NCI-H1092 (cell line): ENCODE measurements at regions not wholly inside any gene's neighbourhood (a gene's known extent, or its start where the extent isn't known, plus 50 kb on each side); places are given as distances from the start of the nearest gene placed in this dataset.
"Not testable (repeated sequence)": the region's sequence is repeated elsewhere in the genome, so short reads cannot be mapped to it uniquely, and the experiment has no call there.

Experiments used
- DNase-seq: peaks from one replicate; lab custom pipeline; 2025; lab: John Stamatoyannopoulos, UW

GRCh38 chrX:74251006-74251930 is 52.7 kb upstream of the ZCCHC13 start:
- DNase-seq, result no peak

GRCh38 chrX:74250574-74250973 is 53.4 kb upstream of the ZCCHC13 start:
- no peak for DNase-seq

- DNase-seq, result no peak
These were observed 54.0 kb upstream of the ZCCHC13 start for GRCh38 chrX:74249963-74250362.

GRCh38 chrX:74248889-74249288 is 55.1 kb upstream of the ZCCHC13 start:
- no peak for DNase-seq

- DNase-seq, result no peak
These were observed 57.5 kb upstream of the ZCCHC13 start for GRCh38 chrX:74246524-74246923.

GRCh38 chrX:74242484-74243138 is 61.4 kb upstream of the ZCCHC13 start:
- DNase-seq, result no peak

- no peak for DNase-seq
These were observed 61.9 kb upstream of the ZCCHC13 start for GRCh38 chrX:74242050-74242449.

GRCh38 chrX:74238771-74239170 is 65.2 kb upstream of the ZCCHC13 start:
- DNase-seq, result no peak

GRCh38 chrX:74234818-74235217 is 69.2 kb upstream of the ZCCHC13 start:
- DNase-seq, result no peak

GRCh38 chrX:74232859-74233258 is 71.1 kb upstream of the ZCCHC13 start:
- DNase-seq, result no peak

- DNase-seq, result no peak
These were observed 72.4 kb upstream of the ZCCHC13 start for GRCh38 chrX:74231625-74232024.

GRCh38 chrX:74230094-74230493 is 73.9 kb upstream of the ZCCHC13 start:
- DNase-seq, result no peak

GRCh38 chrX:74225111-74225510 is 78.9 kb upstream of the ZCCHC13 start:
- DNase-seq, result no peak

GRCh38 chrX:74220277-74220676 is 83.7 kb upstream of the ZCCHC13 start:
- DNase-seq, result no peak

- DNase-seq, result no peak
These were observed 85.1 kb upstream of the ZCCHC13 start for GRCh38 chrX:74218895-74219294.

- DNase-seq, result no peak
These were observed 87.6 kb upstream of the ZCCHC13 start for GRCh38 chrX:74216421-74216820.

- DNase-seq, result no peak
These were observed 92.1 kb upstream of the ZCCHC13 start for GRCh38 chrX:74211911-74212310.

GRCh38 chrX:74207539-74207938 is 96.4 kb upstream of the ZCCHC13 start:
- DNase-seq, result no peak

GRCh38 chrX:74195605-74196004 is 108.4 kb upstream of the ZCCHC13 start:
- no peak for DNase-seq

GRCh38 chrX:74195120-74195519 is 108.9 kb upstream of the ZCCHC13 start:
- DNase-seq, result no peak

GRCh38 chrX:74187211-74187610 is 116.8 kb upstream of the ZCCHC13 start:
- DNase-seq, result no peak

- DNase-seq, result not testable (repeated sequence)
These were observed 120.9 kb upstream of the ZCCHC13 start for GRCh38 chrX:74183047-74183446.

GRCh38 chrX:74181976-74182375 is 122.0 kb upstream of the ZCCHC13 start:
- DNase-seq, result not testable (repeated sequence)
